SH-SY5Y (cell line): ENCODE measurements at regions not wholly inside any gene's neighbourhood (a gene's known extent, or its start where the extent isn't known, plus 50 kb on each side); places are given as distances from the start of the nearest gene placed in this dataset.

Experiments used
- GATA2 ChIP-seq: IDR thresholded peaks from 2 replicates; pipeline ENCODE4 v1.6.1; 2011; ENCODE audit warnings: mild to moderate bottlenecking, low read depth, low read length
- GATA3 ChIP-seq: IDR thresholded peaks from 2 replicates; pipeline ENCODE4 v1.6.1; 2011; ENCODE audit warnings: low read depth, mild to moderate bottlenecking, low read length, moderate library complexity

DNA sequence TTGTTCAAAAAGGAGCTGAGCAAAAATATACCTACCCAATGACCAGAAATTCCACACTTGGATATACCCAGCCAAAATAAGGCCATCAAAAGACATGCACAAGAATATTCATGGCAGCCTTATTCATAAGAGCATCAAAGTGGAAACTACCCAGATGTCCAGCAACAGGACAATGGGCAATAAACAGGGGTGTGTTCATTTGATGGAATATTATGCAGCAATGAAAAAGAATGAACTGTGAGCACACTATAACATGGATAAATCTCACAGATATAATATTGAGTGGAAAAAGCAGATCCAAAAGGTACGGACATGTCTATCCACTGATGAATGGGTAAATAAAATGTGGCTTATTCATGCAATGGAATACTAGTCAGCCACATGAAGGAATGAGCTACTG is 209.2 kb upstream of the LHX5 start:
- TF ChIP-seq GATA2 (no peak), GATA3 (no peak)
